ENCODE measurements at regions not wholly inside any gene's neighbourhood (a gene's known extent, or its start where the extent isn't known, plus 50 kb on each side); places are given as distances from the start of the nearest gene placed in this dataset.
"Not testable (repeated sequence)": the region's sequence is repeated elsewhere in the genome, so short reads cannot be mapped to it uniquely, and the experiment has no call there.

- intact Hi-C loops (cut with DNase I): no loop called here
- H3K4me3 ChIP-seq: no peak overlapping the region
- no peak for DNase-seq (ENCODE audit: low spot score in 2 of 2)
Observed at GRCh38 chr6:148629181-148629580, 117.6 kb upstream of the UST start.

GRCh38 chr6:148629592-148630465 is 117.0 kb upstream of the UST start:
- Histone ChIP-seq H3K9me3 (no peaks in the 10 kb centered on the region), H3K36me3 (no peaks in the 10 kb centered on the region), H3K4me1 (no peaks in the 10 kb centered on the region), H3K27ac (no peak overlapping the region), H3K4me3 (no peak overlapping the region), H3K27me3 (no peaks in the 10 kb centered on the region)
- intact Hi-C loops (cut with DNase I): no loop called here
- no peak for DNase-seq (ENCODE audit: low spot score in 2 of 2)
- no peak for TF ChIP-seq CTCF (IDR thresholded peaks at IDR 0.05)

More at GRCh38 chr6:148629181-148629580, 117.6 kb upstream of the UST start:
- H3K36me3 ChIP-seq: no peaks in the 10 kb centered on the region
- no peak overlapping the region for H3K27ac ChIP-seq
- H3K9me3 ChIP-seq: no peaks in the 10 kb centered on the region
- no peak for TF ChIP-seq CTCF (IDR thresholded peaks at IDR 0.05)
- no peaks in the 10 kb centered on the region for H3K27me3 ChIP-seq
- H3K4me1 ChIP-seq: no peaks in the 10 kb centered on the region

GRCh38 chr6:148635070-148635743 is 111.6 kb upstream of the UST start:
- TF ChIP-seq CTCF (IDR thresholded peaks at IDR 0.05): no peak
- H3K9me3 ChIP-seq: no peaks in the 10 kb centered on the region
- H3K27ac ChIP-seq: no peak overlapping the region
- H3K27me3 ChIP-seq: no peaks in the 10 kb centered on the region
- no peak overlapping the region for H3K4me3 ChIP-seq
- DNase-seq (ENCODE audit: low spot score in 2 of 2): no peak
- no peaks in the 10 kb centered on the region for H3K36me3 ChIP-seq
- intact Hi-C loops (cut with DNase I): no loop called here
- H3K4me1 ChIP-seq: no peaks in the 10 kb centered on the region

- intact Hi-C loops (cut with DNase I): not testable (repeated sequence)
Observed at GRCh38 chr6:148641836-148642235, 105.0 kb upstream of the UST start.

GRCh38 chr6:148643208-148643607 is 103.6 kb upstream of the UST start:
- H3K36me3 ChIP-seq; DNase-seq (ENCODE audit: low spot score in 2 of 2); H3K27ac ChIP-seq; intact Hi-C loops (cut with DNase I); H3K9me3 ChIP-seq; H3K27me3 ChIP-seq; H3K4me3 ChIP-seq; H3K4me1 ChIP-seq: not testable (repeated sequence)

More at GRCh38 chr6:148641836-148642235, 105.0 kb upstream of the UST start:
- H3K4me1 ChIP-seq; H3K27me3 ChIP-seq; DNase-seq (ENCODE audit: low spot score in 2 of 2); H3K4me3 ChIP-seq; H3K27ac ChIP-seq; H3K36me3 ChIP-seq; H3K9me3 ChIP-seq: not testable (repeated sequence)

- intact Hi-C loops (cut with DNase I); DNase-seq (ENCODE audit: low spot score in 2 of 2); H3K4me1 ChIP-seq; H3K27ac ChIP-seq; H3K27me3 ChIP-seq; H3K9me3 ChIP-seq; H3K4me3 ChIP-seq; H3K36me3 ChIP-seq: not testable (repeated sequence)
Observed at GRCh38 chr6:148645049-148645448, 101.8 kb upstream of the UST start.

- intact Hi-C loops (cut with DNase I): no loop called here
- no peaks in the 10 kb centered on the region for H3K27me3 ChIP-seq
- no peak for TF ChIP-seq CTCF (IDR thresholded peaks at IDR 0.05)
- no peak for DNase-seq (ENCODE audit: low spot score in 2 of 2)
- H3K36me3 ChIP-seq: no peaks in the 10 kb centered on the region
- no peaks in the 10 kb centered on the region for H3K9me3 ChIP-seq
- peaks cover 0 to 17% of the 10 kb centered on the region in 2 donors for H3K4me1 ChIP-seq
- no peak overlapping the region for H3K27ac ChIP-seq
- no peak overlapping the region for H3K4me3 ChIP-seq
Observed at GRCh38 chr6:148648754-148649453, 97.9 kb upstream of the UST start.

Data from ascending aorta (tissue), 2 donors.